GM23338 (cell line): ENCODE measurements at regions not wholly inside any gene's neighbourhood (a gene's known extent, or its start where the extent isn't known, plus 50 kb on each side); places are given as distances from the start of the nearest gene placed in this dataset.

Experiments used
- ATAC-seq: fragments of 200-7000 bp; cut with Tn5 transposase; 3 replicates; pipeline ENCODE4 v1.9.1; 2020
- DNase-seq: peaks from one replicate; pipeline ENCODE4 v3.0.0-alpha.2; 2015; ENCODE audit warnings: low spot score
- H2AFZ ChIP-seq: fragments of 200-600 bp; sonication (generic); 2 replicates; pipeline ENCODE4 v1.8.0; 2016; ENCODE audit warnings: antibody characterized with exemption, mild to moderate bottlenecking, moderate library complexity
- H3F3A ChIP-seq: fragments of 200-600 bp; sonication (generic); replicated peaks from 2 replicates; pipeline ENCODE4 v1.8.0; 2017; ENCODE audit warnings: antibody characterized with exemption, mixed run types, low read depth
- H3K27ac ChIP-seq: fragments of 200-600 bp; sonication (generic); 2 replicates; pipeline ENCODE4 v1.6.1; 2016; ENCODE audit warnings: low read depth
- H3K27me3 ChIP-seq: fragments of 200-600 bp; sonication (generic); 2 replicates; pipeline ENCODE4 v1.8.0; 2016; ENCODE audit warnings: mild to moderate bottlenecking, mixed run types, moderate library complexity; ENCODE audit not compliant: insufficient read depth
- H3K36me3 ChIP-seq: fragments of 200-600 bp; sonication (generic); 2 replicates; pipeline ENCODE4 v1.8.0; 2016; ENCODE audit warnings: mild to moderate bottlenecking; ENCODE audit not compliant: insufficient read depth
- H3K4me1 ChIP-seq: fragments of 200-600 bp; sonication (generic); 2 replicates; pipeline ENCODE4 v1.8.0; 2016; ENCODE audit warnings: mild to moderate bottlenecking, moderate library complexity; ENCODE audit not compliant: insufficient read depth
- H3K4me2 ChIP-seq: fragments of 200-600 bp; sonication (generic); 2 replicates; pipeline ENCODE4 v1.7.1; 2017; ENCODE audit warnings: mixed run types
- H3K4me3 ChIP-seq: fragments of 200-600 bp; sonication (generic); 2 replicates; pipeline ENCODE4 v1.6.1; 2016; ENCODE audit warnings: mixed run types
- H3K79me2 ChIP-seq: fragments of 200-600 bp; sonication (generic); replicated peaks from 2 replicates; pipeline ENCODE4 v1.8.0; 2017; ENCODE audit warnings: mild to moderate bottlenecking; ENCODE audit not compliant: insufficient read depth
- H3K9me2 ChIP-seq: fragments of 200-600 bp; sonication (generic); 2 replicates; pipeline ENCODE4 v1.8.0; 2017; ENCODE audit not compliant: insufficient read depth
- H4K20me1 ChIP-seq: fragments of 200-600 bp; sonication (generic); replicated peaks from 2 replicates; pipeline ENCODE4 v1.8.0; 2017; ENCODE audit warnings: mild to moderate bottlenecking; ENCODE audit not compliant: insufficient read depth
- H3K27ac Mint-ChIP-seq: 2 replicates; pipeline ENCODE4 v1.8.0; 2020; ENCODE audit warnings: inconsistent platforms, mild to moderate bottlenecking, moderate library complexity, mixed read lengths
- H3K27me3 Mint-ChIP-seq: 3 replicates; pipeline ENCODE4 v1.8.0; 2022; ENCODE audit warnings: low read depth, mild to moderate bottlenecking, moderate library complexity, mixed read lengths, inconsistent platforms; ENCODE audit not compliant: insufficient read depth, poor library complexity
- H3K36me3 Mint-ChIP-seq: 3 replicates; pipeline ENCODE4 v1.8.0; 2021; ENCODE audit warnings: low read depth, mild to moderate bottlenecking, inconsistent platforms, moderate library complexity, mixed read lengths
- H3K4me1 Mint-ChIP-seq: 3 replicates; pipeline ENCODE4 v1.8.0; 2020; ENCODE audit warnings: mild to moderate bottlenecking, inconsistent platforms, mixed read lengths
- H3K4me3 Mint-ChIP-seq: 3 replicates; pipeline ENCODE4 v1.8.0; 2021; ENCODE audit warnings: moderate library complexity, mild to moderate bottlenecking, inconsistent platforms, mixed read lengths
- H3K9me3 Mint-ChIP-seq: 3 replicates; pipeline ENCODE4 v1.8.0; 2020; ENCODE audit warnings: moderate library complexity, mild to moderate bottlenecking, inconsistent platforms, mixed read lengths
- CREB1 ChIP-seq: fragments of 250-450 bp; sonication (Bioruptor Pico); IDR thresholded peaks from 2 replicates; pipeline ENCODE4 v1.5.0; 2020; ENCODE audit warnings: low read depth, mild to moderate bottlenecking, moderate library complexity
- EZH2 ChIP-seq: fragments of 200-600 bp; sonication (generic); IDR thresholded peaks from one replicate; pipeline ENCODE4 v1.8.0; 2017; ENCODE audit warnings: antibody characterized with exemption, mild to moderate bottlenecking, low read depth; ENCODE audit not compliant: unreplicated experiment
- EZH2phosphoT487 ChIP-seq: fragments of 200-600 bp; sonication (generic); IDR thresholded peaks from one replicate; pipeline ENCODE4 v1.8.1; 2018; ENCODE audit warnings: antibody characterized with exemption; ENCODE audit not compliant: unreplicated experiment
- JUNB ChIP-seq: IDR thresholded peaks from one replicate; pipeline ENCODE4 v1.6.1; 2016; ENCODE audit warnings: antibody characterized with exemption; ENCODE audit not compliant: unreplicated experiment
- NANOG ChIP-seq: IDR thresholded peaks from 2 replicates; pipeline ENCODE4 v1.6.1; 2016; ENCODE audit warnings: antibody characterized with exemption, borderline replicate concordance
- ZNF114 ChIP-seq: fragments of 250-450 bp; sonication (Bioruptor Pico); IDR thresholded peaks from 2 replicates; pipeline ENCODE4 v1.5.0; 2020; ENCODE audit warnings: mild to moderate bottlenecking, moderate library complexity
- ZNF331 ChIP-seq: fragments of 250-450 bp; sonication (Bioruptor Pico); IDR thresholded peaks from 2 replicates; pipeline ENCODE4 v1.5.0; 2020; ENCODE audit warnings: low read depth, mild to moderate bottlenecking, moderate library complexity
- TF ChIP-seq, protein P1 (sequence below): IDR thresholded peaks from one replicate; pipeline ENCODE4 v1.6.1; 2018; ENCODE audit warnings: antibody characterized with exemption; ENCODE audit not compliant: unreplicated experiment
- TF ChIP-seq, protein P2 (sequence below): fragments of 250-450 bp; sonication (Bioruptor Pico); IDR thresholded peaks from 2 replicates; pipeline ENCODE4 v1.5.0; 2020; ENCODE audit warnings: mild to moderate bottlenecking, moderate library complexity
- TF ChIP-seq, protein P3 (sequence below), 2 experiments: fragments of 200-600 bp in 1 of 2; sonication (generic) in 1 of 2; conservative IDR thresholded peaks; 2 replicates each; pipeline versions ENCODE4 v1.5.1 to v1.6.1; 2016 to 2017; ENCODE audit warnings: antibody characterized with exemption in 2 of 2, low read depth in 2 of 2, mild to moderate bottlenecking in 2 of 2, moderate library complexity in 1 of 2

DNA sequence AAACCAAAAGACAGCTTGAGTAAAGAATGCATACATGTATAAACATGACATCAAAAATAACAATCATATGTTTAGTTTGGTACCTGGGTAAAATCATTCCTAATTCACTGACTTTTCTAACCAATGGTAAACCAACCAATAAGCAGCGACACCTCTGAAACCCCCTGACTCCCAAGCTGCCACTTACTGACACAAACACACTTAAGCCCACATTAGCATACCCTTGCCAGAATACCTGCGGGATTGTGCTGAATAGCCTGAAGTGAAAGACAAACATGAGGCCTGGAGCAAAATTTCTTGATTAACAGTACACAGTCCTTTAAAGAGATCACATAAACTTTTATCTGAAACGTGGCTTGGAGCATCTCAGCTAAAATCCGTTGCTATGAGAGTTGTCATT lies 902.9 kb downstream of the TMEM182 start:
- TF ChIP-seq NANOG (no peak), ZNF331 (CRISPR knock-in tag) (no peak), JUNB (no peak), CREB1 (no peak), EZH2phosphoT487 (no peak), EZH2 (no peak)
- Histone ChIP-seq H2AFZ (no peak overlapping the region), H3F3A (no peaks in the 10 kb centered on the region), H3K27me3 (no peaks in the 10 kb centered on the region), H3K79me2 (no peaks in the 10 kb centered on the region), H3K4me3 (no peak overlapping the region), H3K4me1 (no peaks in the 10 kb centered on the region), H3K27ac (no peak overlapping the region), H4K20me1 (no peaks in the 10 kb centered on the region), H3K36me3 (no peaks in the 10 kb centered on the region), H3K4me2 (no peak overlapping the region), H3K9me2 (no peaks in the 10 kb centered on the region)
- Mint-ChIP-seq H3K4me3 (no peak overlapping the region), H3K27me3 (peaks cover 5% of the 10 kb centered on the region), H3K36me3 (no peaks in the 10 kb centered on the region), H3K27ac (no peak overlapping the region), H3K9me3 (no peaks in the 10 kb centered on the region), H3K4me1 (peaks cover 8% of the 10 kb centered on the region; the same call in 2 of the 3 replicates)
- DNase-seq: peak; percentile 17
- peak; percentile 75 for ATAC-seq

DNA sequence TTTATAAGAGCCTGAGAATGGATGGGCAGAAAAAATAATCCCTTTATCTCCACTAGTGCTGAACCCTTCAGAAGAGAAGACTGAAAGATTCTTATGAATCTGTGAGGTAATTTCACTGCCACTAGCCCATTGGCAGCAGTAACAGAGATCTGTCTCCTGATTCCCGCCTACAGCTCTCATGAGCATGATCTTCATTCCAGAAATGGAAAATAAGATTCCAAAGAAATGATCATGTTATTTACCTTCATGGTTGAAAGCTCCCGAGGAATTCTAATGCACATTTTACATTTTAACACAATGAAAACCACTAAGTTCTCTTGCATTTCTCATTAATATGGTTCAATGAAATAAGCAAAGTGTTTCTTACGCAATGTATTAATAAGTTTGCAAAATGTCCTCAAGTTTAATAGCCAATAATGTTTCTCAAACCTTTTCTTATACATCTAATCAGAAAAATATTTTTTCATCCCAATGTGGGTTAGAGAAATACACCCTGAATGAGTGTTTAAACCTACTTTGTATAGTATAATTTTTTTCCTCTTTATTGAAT lies 905.6 kb downstream of the TMEM182 start:
- Histone ChIP-seq H3F3A (no peaks in the 10 kb centered on the region), H3K4me3 (no peak overlapping the region), H3K27ac (no peak overlapping the region), H4K20me1 (no peaks in the 10 kb centered on the region), H3K4me2 (no peak overlapping the region), H3K27me3 (no peaks in the 10 kb centered on the region), H3K79me2 (no peaks in the 10 kb centered on the region), H3K36me3 (no peaks in the 10 kb centered on the region), H2AFZ (no peak overlapping the region), H3K4me1 (no peaks in the 10 kb centered on the region), H3K9me2 (no peaks in the 10 kb centered on the region)
- no peak overlapping the region for H3K27ac Mint-ChIP-seq
- ATAC-seq (no peak), DNase-seq (no peak)
- H3K4me1 Mint-ChIP-seq: peaks cover 8% of the 10 kb centered on the region; the same call in 2 of the 3 replicates
- H3K4me3 Mint-ChIP-seq: no peak overlapping the region
- peaks cover 5% of the 10 kb centered on the region for H3K27me3 Mint-ChIP-seq
- no peaks in the 10 kb centered on the region for H3K36me3 Mint-ChIP-seq
- H3K9me3 Mint-ChIP-seq: no peaks in the 10 kb centered on the region
- TF ChIP-seq CREB1 (no peak), EZH2 (no peak), NANOG (no peak), JUNB (no peak), ZNF114 (no peak)
- TF ChIP-seq, protein P1, sequence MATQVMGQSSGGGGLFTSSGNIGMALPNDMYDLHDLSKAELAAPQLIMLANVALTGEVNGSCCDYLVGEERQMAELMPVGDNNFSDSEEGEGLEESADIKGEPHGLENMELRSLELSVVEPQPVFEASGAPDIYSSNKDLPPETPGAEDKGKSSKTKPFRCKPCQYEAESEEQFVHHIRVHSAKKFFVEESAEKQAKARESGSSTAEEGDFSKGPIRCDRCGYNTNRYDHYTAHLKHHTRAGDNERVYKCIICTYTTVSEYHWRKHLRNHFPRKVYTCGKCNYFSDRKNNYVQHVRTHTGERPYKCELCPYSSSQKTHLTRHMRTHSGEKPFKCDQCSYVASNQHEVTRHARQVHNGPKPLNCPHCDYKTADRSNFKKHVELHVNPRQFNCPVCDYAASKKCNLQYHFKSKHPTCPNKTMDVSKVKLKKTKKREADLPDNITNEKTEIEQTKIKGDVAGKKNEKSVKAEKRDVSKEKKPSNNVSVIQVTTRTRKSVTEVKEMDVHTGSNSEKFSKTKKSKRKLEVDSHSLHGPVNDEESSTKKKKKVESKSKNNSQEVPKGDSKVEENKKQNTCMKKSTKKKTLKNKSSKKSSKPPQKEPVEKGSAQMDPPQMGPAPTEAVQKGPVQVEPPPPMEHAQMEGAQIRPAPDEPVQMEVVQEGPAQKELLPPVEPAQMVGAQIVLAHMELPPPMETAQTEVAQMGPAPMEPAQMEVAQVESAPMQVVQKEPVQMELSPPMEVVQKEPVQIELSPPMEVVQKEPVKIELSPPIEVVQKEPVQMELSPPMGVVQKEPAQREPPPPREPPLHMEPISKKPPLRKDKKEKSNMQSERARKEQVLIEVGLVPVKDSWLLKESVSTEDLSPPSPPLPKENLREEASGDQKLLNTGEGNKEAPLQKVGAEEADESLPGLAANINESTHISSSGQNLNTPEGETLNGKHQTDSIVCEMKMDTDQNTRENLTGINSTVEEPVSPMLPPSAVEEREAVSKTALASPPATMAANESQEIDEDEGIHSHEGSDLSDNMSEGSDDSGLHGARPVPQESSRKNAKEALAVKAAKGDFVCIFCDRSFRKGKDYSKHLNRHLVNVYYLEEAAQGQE: no peak
- TF ChIP-seq, protein P2, sequence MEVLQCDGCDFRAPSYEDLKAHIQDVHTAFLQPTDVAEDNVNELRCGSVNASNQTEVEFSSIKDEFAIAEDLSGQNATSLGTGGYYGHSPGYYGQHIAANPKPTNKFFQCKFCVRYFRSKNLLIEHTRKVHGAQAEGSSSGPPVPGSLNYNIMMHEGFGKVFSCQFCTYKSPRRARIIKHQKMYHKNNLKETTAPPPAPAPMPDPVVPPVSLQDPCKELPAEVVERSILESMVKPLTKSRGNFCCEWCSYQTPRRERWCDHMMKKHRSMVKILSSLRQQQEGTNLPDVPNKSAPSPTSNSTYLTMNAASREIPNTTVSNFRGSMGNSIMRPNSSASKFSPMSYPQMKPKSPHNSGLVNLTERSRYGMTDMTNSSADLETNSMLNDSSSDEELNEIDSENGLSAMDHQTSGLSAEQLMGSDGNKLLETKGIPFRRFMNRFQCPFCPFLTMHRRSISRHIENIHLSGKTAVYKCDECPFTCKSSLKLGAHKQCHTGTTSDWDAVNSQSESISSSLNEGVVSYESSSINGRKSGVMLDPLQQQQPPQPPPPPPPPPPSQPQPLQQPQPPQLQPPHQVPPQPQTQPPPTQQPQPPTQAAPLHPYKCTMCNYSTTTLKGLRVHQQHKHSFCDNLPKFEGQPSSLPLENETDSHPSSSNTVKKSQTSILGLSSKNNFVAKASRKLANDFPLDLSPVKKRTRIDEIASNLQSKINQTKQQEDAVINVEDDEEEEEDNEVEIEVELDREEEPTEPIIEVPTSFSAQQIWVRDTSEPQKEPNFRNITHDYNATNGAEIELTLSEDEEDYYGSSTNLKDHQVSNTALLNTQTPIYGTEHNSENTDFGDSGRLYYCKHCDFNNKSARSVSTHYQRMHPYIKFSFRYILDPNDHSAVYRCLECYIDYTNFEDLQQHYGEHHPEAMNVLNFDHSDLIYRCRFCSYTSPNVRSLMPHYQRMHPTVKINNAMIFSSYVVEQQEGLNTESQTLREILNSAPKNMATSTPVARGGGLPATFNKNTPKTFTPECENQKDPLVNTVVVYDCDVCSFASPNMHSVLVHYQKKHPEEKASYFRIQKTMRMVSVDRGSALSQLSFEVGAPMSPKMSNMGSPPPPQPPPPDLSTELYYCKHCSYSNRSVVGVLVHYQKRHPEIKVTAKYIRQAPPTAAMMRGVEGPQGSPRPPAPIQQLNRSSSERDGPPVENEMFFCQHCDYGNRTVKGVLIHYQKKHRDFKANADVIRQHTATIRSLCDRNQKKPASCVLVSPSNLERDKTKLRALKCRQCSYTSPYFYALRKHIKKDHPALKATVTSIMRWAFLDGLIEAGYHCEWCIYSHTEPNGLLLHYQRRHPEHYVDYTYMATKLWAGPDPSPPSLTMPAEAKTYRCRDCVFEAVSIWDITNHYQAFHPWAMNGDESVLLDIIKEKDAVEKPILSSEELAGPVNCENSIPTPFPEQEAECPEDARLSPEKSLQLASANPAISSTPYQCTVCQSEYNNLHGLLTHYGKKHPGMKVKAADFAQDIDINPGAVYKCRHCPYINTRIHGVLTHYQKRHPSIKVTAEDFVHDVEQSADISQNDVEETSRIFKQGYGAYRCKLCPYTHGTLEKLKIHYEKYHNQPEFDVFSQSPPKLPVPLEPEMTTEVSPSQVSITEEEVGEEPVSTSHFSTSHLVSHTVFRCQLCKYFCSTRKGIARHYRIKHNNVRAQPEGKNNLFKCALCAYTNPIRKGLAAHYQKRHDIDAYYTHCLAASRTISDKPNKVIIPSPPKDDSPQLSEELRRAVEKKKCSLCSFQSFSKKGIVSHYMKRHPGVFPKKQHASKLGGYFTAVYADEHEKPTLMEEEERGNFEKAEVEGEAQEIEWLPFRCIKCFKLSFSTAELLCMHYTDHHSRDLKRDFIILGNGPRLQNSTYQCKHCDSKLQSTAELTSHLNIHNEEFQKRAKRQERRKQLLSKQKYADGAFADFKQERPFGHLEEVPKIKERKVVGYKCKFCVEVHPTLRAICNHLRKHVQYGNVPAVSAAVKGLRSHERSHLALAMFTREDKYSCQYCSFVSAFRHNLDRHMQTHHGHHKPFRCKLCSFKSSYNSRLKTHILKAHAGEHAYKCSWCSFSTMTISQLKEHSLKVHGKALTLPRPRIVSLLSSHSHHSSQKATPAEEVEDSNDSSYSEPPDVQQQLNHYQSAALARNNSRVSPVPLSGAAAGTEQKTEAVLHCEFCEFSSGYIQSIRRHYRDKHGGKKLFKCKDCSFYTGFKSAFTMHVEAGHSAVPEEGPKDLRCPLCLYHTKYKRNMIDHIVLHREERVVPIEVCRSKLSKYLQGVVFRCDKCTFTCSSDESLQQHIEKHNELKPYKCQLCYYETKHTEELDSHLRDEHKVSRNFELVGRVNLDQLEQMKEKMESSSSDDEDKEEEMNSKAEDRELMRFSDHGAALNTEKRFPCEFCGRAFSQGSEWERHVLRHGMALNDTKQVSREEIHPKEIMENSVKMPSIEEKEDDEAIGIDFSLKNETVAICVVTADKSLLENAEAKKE (CRISPR knock-in tag): no peak
- TF ChIP-seq, protein P3, sequence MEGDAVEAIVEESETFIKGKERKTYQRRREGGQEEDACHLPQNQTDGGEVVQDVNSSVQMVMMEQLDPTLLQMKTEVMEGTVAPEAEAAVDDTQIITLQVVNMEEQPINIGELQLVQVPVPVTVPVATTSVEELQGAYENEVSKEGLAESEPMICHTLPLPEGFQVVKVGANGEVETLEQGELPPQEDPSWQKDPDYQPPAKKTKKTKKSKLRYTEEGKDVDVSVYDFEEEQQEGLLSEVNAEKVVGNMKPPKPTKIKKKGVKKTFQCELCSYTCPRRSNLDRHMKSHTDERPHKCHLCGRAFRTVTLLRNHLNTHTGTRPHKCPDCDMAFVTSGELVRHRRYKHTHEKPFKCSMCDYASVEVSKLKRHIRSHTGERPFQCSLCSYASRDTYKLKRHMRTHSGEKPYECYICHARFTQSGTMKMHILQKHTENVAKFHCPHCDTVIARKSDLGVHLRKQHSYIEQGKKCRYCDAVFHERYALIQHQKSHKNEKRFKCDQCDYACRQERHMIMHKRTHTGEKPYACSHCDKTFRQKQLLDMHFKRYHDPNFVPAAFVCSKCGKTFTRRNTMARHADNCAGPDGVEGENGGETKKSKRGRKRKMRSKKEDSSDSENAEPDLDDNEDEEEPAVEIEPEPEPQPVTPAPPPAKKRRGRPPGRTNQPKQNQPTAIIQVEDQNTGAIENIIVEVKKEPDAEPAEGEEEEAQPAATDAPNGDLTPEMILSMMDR (conservative IDR thresholded peaks at IDR 0.05; ENCODE audit: low read depth in 2 of 2): no peak
